ENCODE measurements at regions not wholly inside any gene's neighbourhood (a gene's known extent, or its start where the extent isn't known, plus 50 kb on each side); places are given as distances from the start of the nearest gene placed in this dataset.

GRCh38 chr2:220913384-220913783 lies 658.7 kb downstream of the EPHA4 start:
- TF ChIP-seq CTCF (IDR thresholded peaks at IDR 0.05) (no peak), POLR2A (IDR thresholded peaks at IDR 0.05) (no peak)
